ENCODE measurements at regions not wholly inside any gene's neighbourhood (a gene's known extent, or its start where the extent isn't known, plus 50 kb on each side); places are given as distances from the start of the nearest gene placed in this dataset.

DNA sequence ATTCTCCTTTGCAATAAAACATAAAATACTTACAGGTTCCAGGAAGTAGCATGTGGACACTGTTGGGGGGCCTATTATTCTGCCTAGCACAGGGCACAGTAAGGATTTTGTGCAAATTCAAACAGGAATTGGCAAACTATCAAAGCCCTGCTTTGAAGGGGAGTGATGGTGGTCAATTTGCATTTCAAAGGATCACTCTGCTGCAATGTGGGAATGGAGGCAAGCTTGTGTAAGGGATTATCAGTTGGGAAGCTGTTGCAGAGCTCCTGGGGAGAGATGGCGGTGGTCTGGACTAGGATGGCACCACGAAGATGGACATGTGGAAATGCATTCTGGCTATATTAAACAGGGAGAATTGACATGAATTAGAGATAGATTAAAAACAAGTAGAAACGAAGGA, 990.7 kb upstream of the RBFOX1 start:
- TF ChIP-seq, protein P1, sequence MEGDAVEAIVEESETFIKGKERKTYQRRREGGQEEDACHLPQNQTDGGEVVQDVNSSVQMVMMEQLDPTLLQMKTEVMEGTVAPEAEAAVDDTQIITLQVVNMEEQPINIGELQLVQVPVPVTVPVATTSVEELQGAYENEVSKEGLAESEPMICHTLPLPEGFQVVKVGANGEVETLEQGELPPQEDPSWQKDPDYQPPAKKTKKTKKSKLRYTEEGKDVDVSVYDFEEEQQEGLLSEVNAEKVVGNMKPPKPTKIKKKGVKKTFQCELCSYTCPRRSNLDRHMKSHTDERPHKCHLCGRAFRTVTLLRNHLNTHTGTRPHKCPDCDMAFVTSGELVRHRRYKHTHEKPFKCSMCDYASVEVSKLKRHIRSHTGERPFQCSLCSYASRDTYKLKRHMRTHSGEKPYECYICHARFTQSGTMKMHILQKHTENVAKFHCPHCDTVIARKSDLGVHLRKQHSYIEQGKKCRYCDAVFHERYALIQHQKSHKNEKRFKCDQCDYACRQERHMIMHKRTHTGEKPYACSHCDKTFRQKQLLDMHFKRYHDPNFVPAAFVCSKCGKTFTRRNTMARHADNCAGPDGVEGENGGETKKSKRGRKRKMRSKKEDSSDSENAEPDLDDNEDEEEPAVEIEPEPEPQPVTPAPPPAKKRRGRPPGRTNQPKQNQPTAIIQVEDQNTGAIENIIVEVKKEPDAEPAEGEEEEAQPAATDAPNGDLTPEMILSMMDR (IDR thresholded peaks at IDR 0.05), result no peak
- TF ChIP-seq POLR2AphosphoS5 (IDR thresholded peaks at IDR 0.05) (no peak), POLR2A (IDR thresholded peaks at IDR 0.05) (no peak)

All from breast epithelium (tissue), 3 donors.